Suprapubic skin (tissue), 3 donors: ENCODE measurements at regions not wholly inside any gene's neighbourhood (a gene's known extent, or its start where the extent isn't known, plus 50 kb on each side); places are given as distances from the start of the nearest gene placed in this dataset.

Experiments
- CTCF ChIP-seq, 2 donors: fragments of 200-600 bp in 1 of 2; fragments of 450-650 bp in 1 of 2; sonication (generic) in 1 of 2; IDR thresholded peaks; one replicate each; pipeline ENCODE4 v1.5.1; 2016 to 2019; ENCODE audit warnings: antibody characterized with exemption in 2 of 2, mild to moderate bottlenecking in 1 of 2, moderate library complexity in 1 of 2
- POLR2AphosphoS5 ChIP-seq, 3 donors: sonication (generic); formaldehyde crosslinking; IDR thresholded peaks; one replicate each; pipeline ENCODE4 v1.6.1; 2017; ENCODE audit warnings: antibody characterized with exemption in 3 of 3

- no peak for TF ChIP-seq CTCF (IDR thresholded peaks at IDR 0.05)
- TF ChIP-seq POLR2AphosphoS5 (IDR thresholded peaks at IDR 0.05), result no peak
Measured at GRCh38 chr2:118730405-118730804, 117.0 kb downstream of the EN1 start.
